ENCODE measurements at regions not wholly inside any gene's neighbourhood (a gene's known extent, or its start where the extent isn't known, plus 50 kb on each side); places are given as distances from the start of the nearest gene placed in this dataset.

GRCh38 chr2:132268977-132269523, 107.3 kb upstream of the ANKRD30BL start:
- Histone ChIP-seq H3K4me3 (no peak overlapping the region), H2AFZ (ENCODE audit: low read depth, low read length) (no peak overlapping the region), H3K36me3 (ENCODE audit: control insufficient read depth, insufficient read depth, low read length) (no peaks in the 10 kb centered on the region), H3K27ac (ENCODE audit: extremely low read depth, low read depth, low read length) (no peak overlapping the region), H3K4me1 (replicated peaks in 1 of 2; ENCODE audit: control insufficient read depth in 2 of 2, insufficient read depth in 2 of 2, low read length in 2 of 2) (no peaks in the 10 kb centered on the region), H3K9ac (ENCODE audit: insufficient read depth in 1 of 2, low read depth in 2 of 2, low read length in 2 of 2) (no peak overlapping the region), H4K20me1 (replicated peaks; ENCODE audit: control insufficient read depth, insufficient read depth, low read length) (no peaks in the 10 kb centered on the region), H3K27me3 (ENCODE audit: control insufficient read depth in 2 of 2, insufficient read depth in 2 of 2, low read length in 2 of 2) (peaks cover 0 to 9% of the 10 kb centered on the region in 2 experiments; a peak in 4 of 5 replicates), H3K9me1 (ENCODE audit: control insufficient read depth, insufficient read depth, low read length) (no peaks in the 10 kb centered on the region), H3K4me2 (ENCODE audit: insufficient read depth, low read length) (no peak overlapping the region), H3K79me2 (ENCODE audit: control insufficient read depth, insufficient read depth, low read length) (no peaks in the 10 kb centered on the region), H3K9me3 (replicated peaks; ENCODE audit: control insufficient read depth, insufficient read depth, low read depth, low read length) (no peaks in the 10 kb centered on the region)
- FAIRE-seq (no peak), DNase-seq (ENCODE audit: extremely low read depth in 1 of 4, low spot score in 3 of 4) (no peak), ATAC-seq (no peak)
- WGBS (ENCODE audit: insufficient coverage, low coverage, missing lambda C conversion rate): 4% methylated on average over 18 of the region's 19 CpGs
- intact Hi-C loops (cut with micrococcal nuclease) (loop anchor here (5.0 kb wide), 1 partner anchor 903 kb away; no protein-coding TSS in a partner anchor), in situ Hi-C loops (cut with MboI) (no loop called here)
- CTCF ChIA-PET (ENCODE audit: low intra/inter-chr PET ratio): no interaction called here
- no TSS peak for BruUV-seq (replicated peaks)
- POLR2A ChIA-PET: no interaction called here
- TF ChIP-seq ZNF133 (CRISPR knock-in tag; IDR thresholded peaks at IDR 0.05) (no peak), MECOM (CRISPR knock-in tag; IDR thresholded peaks at IDR 0.05) (no peak), CCAR2 (IDR thresholded peaks at IDR 0.05; ENCODE audit: low read depth, low read length) (no peak), MTA1 (IDR thresholded peaks at IDR 0.05; ENCODE audit: borderline replicate concordance) (no peak), FOXJ3 (CRISPR knock-in tag; IDR thresholded peaks at IDR 0.05) (no peak), MCM7 (IDR thresholded peaks at IDR 0.05) (no peak), NR1H2 (CRISPR knock-in tag; IDR thresholded peaks at IDR 0.05) (no peak), ZNF766 (CRISPR knock-in tag; conservative IDR thresholded peaks at IDR 0.05) (no peak), MEF2A (IDR thresholded peaks at IDR 0.05; ENCODE audit: control insufficient read depth, low read depth, low read length) (no peak), DLX4 (CRISPR knock-in tag; IDR thresholded peaks at IDR 0.05) (no peak), PRPF4 (IDR thresholded peaks at IDR 0.05; ENCODE audit: insufficient read depth, low read depth, low read length, poor library complexity, severe bottlenecking) (no peak), KAT7 (CRISPR knock-in tag; IDR thresholded peaks at IDR 0.05; ENCODE audit: borderline replicate concordance) (no peak), YY1 (IDR thresholded peaks at IDR 0.05; ENCODE audit: borderline replicate concordance in 1 of 3, control insufficient read depth in 1 of 3, extremely low read depth in 1 of 3, insufficient read depth in 3 of 3, insufficient read length in 1 of 3, insufficient replicate concordance in 2 of 3, low read depth in 1 of 3, low read length in 2 of 3) (no peak), GABPA (tag; conservative IDR thresholded peaks at IDR 0.05; ENCODE audit: low read depth) (no peak)
